K562 (cell line): ENCODE measurements at regions not wholly inside any gene's neighbourhood (a gene's known extent, or its start where the extent isn't known, plus 50 kb on each side); places are given as distances from the start of the nearest gene placed in this dataset.

Source experiments
- ATAC-seq: fragments of 200-7000 bp; cut with Tn5 transposase; 3 replicates; pipeline ENCODE4 v1.9.1; 2020; ENCODE audit warnings: moderate library complexity
- BruUV-seq: library from RNA; stranded (reverse); fragments of 400-500 nt; replicated peaks from 2 replicates; lab custom pipeline; 2021; lab: Mats Ljungman, UMichigan
- CTCF ChIA-PET: fragments of 300-600 bp; formaldehyde crosslinking; extraction: SDS; loops from one replicate; lab custom pipeline; 2021; ENCODE audit warnings: low intra/inter-chr PET ratio; lab: Yijun Ruan, JAX
- POLR2A ChIA-PET: fragments of 300-600, 350-650 bp; sonication (Branson Sonifier 250); formaldehyde crosslinking; extraction: SDS; loops from one replicate; lab custom pipeline; 2021; ENCODE audit warnings: antibody characterized with exemption, inconsistent platforms; lab: Yijun Ruan, JAX
- DNase-seq, 4 experiments: peaks; one replicate each; pipeline versions ENCODE4 v3.0.0 to v3.0.0-alpha.2; 2011 to 2018; ENCODE audit warnings: low spot score in 3 of 4, mixed read lengths in 3 of 4; ENCODE audit errors: extremely low read depth in 1 of 4
- FAIRE-seq: peaks from 2 replicates; lab custom pipeline; 2011; peaks lifted over from hg19 to GRCh38; lab: Jason Lieb, UNC
- H2AFZ ChIP-seq: 2 replicates; pipeline ENCODE4 v1.6.0; 2011; ENCODE audit warnings: low read depth, low read length, control low read depth, inconsistent platforms
- H3K27ac ChIP-seq: fragments of 200-600 bp; 3 replicates; pipeline ENCODE4 v1.8.0; 2011; ENCODE audit warnings: low read depth, mild to moderate bottlenecking, control low read depth, inconsistent platforms, low read length, moderate library complexity, mixed read lengths; ENCODE audit errors: extremely low read depth
- H3K27me3 ChIP-seq, 2 experiments: fragments of 300-600 bp in 1 of 2; 2 replicates in 1 of 2; 3 replicates in 1 of 2; pipeline versions ENCODE4 v1.6.0 to v1.8.0; 2011; ENCODE audit warnings: inconsistent platforms in 2 of 2, low read length in 2 of 2, mild to moderate bottlenecking in 1 of 2, mixed read lengths in 1 of 2, moderate library complexity in 1 of 2; ENCODE audit not compliant: control insufficient read depth in 2 of 2, insufficient read depth in 2 of 2
- H3K36me3 ChIP-seq: fragments of 300-600 bp; 3 replicates; pipeline ENCODE4 v1.8.0; 2011; ENCODE audit warnings: mild to moderate bottlenecking, low read length, inconsistent platforms; ENCODE audit not compliant: control insufficient read depth, insufficient read depth
- H3K4me1 ChIP-seq, 2 experiments: fragments of 200-600 bp in 1 of 2; replicated peaks in 1 of 2; 2 replicates in 1 of 2; 3 replicates in 1 of 2; pipeline versions ENCODE4 v1.5.1 to v1.8.0; 2011; ENCODE audit warnings: inconsistent platforms in 2 of 2, low read length in 2 of 2, mild to moderate bottlenecking in 1 of 2, mixed read lengths in 1 of 2, moderate library complexity in 1 of 2; ENCODE audit not compliant: control insufficient read depth in 2 of 2, insufficient read depth in 2 of 2
- H3K4me2 ChIP-seq: 2 replicates; pipeline ENCODE4 v1.6.1; 2011; ENCODE audit warnings: low read length, control low read depth, inconsistent platforms, mixed read lengths; ENCODE audit not compliant: insufficient read depth
- H3K4me3 ChIP-seq: fragments of 200-600 bp; sonication (generic), shearing (Covaris generic); 2 replicates; pipeline ENCODE4 v1.5.1; 2016; ENCODE audit warnings: control low read depth, inconsistent platforms
- H3K79me2 ChIP-seq: fragments of 200-600 bp; 3 replicates; pipeline ENCODE4 v1.8.0; 2011; ENCODE audit warnings: low read length, inconsistent platforms; ENCODE audit not compliant: control insufficient read depth, insufficient read depth
- H3K9ac ChIP-seq, 2 experiments: 2 replicates each; pipeline versions ENCODE4 v1.6.0 to v1.6.1; 2011; ENCODE audit warnings: low read depth in 2 of 2, low read length in 2 of 2, control low read depth in 1 of 2, inconsistent platforms in 1 of 2, mild to moderate bottlenecking in 1 of 2, mixed read lengths in 1 of 2; ENCODE audit not compliant: insufficient read depth in 1 of 2
- H3K9me1 ChIP-seq: one replicate; pipeline ENCODE4 v1.6.0; 2011; ENCODE audit warnings: inconsistent platforms, mild to moderate bottlenecking, low read length, moderate library complexity; ENCODE audit not compliant: control insufficient read depth, insufficient read depth
- H3K9me3 ChIP-seq: replicated peaks from 2 replicates; pipeline ENCODE4 v1.5.1; 2011; ENCODE audit warnings: low read depth, low read length, inconsistent platforms; ENCODE audit not compliant: control insufficient read depth, insufficient read depth
- H4K20me1 ChIP-seq: replicated peaks from 2 replicates; pipeline ENCODE4 v1.6.1; 2011; ENCODE audit warnings: low read length, inconsistent platforms, mixed read lengths; ENCODE audit not compliant: control insufficient read depth, insufficient read depth
- BMI1 ChIP-seq: fragments of 150-350 bp; IDR thresholded peaks from 2 replicates; pipeline ENCODE4 v1.6.1; 2014; ENCODE audit warnings: low read length
- DEAF1 ChIP-seq: fragments of 450-650 bp; formaldehyde crosslinking; IDR thresholded peaks from 2 replicates; pipeline ENCODE4 v1.4.0; 2020; ENCODE audit warnings: mild to moderate bottlenecking, moderate library complexity
- GTF2A2 ChIP-seq: IDR thresholded peaks from 2 replicates; pipeline ENCODE4 v1.6.1; 2016; ENCODE audit warnings: mild to moderate bottlenecking, missing genetic modification characterization, missing compliant biosample characterization
- RHOXF2B ChIP-seq: fragments of 250-450 bp; sonication (Bioruptor Pico); conservative IDR thresholded peaks from 2 replicates; pipeline ENCODE4 v1.5.1; 2021
- ZFP1 ChIP-seq: fragments of 450-650 bp; formaldehyde crosslinking; IDR thresholded peaks from 2 replicates; pipeline ENCODE4 v1.4.0; 2020; ENCODE audit warnings: mild to moderate bottlenecking, mixed read lengths
- ZNF184 ChIP-seq: sonication (generic); formaldehyde crosslinking; IDR thresholded peaks from 2 replicates; pipeline ENCODE4 v1.5.0; 2020; ENCODE audit warnings: missing genetic modification reagents
- ZNF277 ChIP-seq: fragments of 250-450 bp; sonication (Bioruptor Pico); IDR thresholded peaks from 2 replicates; pipeline ENCODE4 v1.8.0; 2022; ENCODE audit warnings: inconsistent platforms, mild to moderate bottlenecking, moderate library complexity, borderline replicate concordance
- ZNF444 ChIP-seq: fragments of 250-450 bp; sonication (Bioruptor Pico); IDR thresholded peaks from 2 replicates; pipeline ENCODE4 v1.4.0; 2020; ENCODE audit warnings: mild to moderate bottlenecking, moderate library complexity
- WGBS: fragments of 100-300 bp; shearing (Covaris generic); methylation state at CpG from one replicate; pipeline ENCODE4 v1.1.6; 2016; ENCODE audit warnings: low coverage, mixed read lengths; ENCODE audit not compliant: insufficient coverage; ENCODE audit errors: missing lambda C conversion rate; 5-methylcytosine and 5-hydroxymethylcytosine counted together
- in situ Hi-C: fragments of 300-500 bp; cut with MboI; formaldehyde crosslinking; loops from 4 replicates; pipeline ENCODE4 v1.15.0; 2018; ENCODE audit warnings: inconsistent platforms, mixed read lengths
- intact Hi-C: fragments of 100-400 bp; cut with micrococcal nuclease; formaldehyde crosslinking; loops from 2 replicates; pipeline ENCODE4 v1.14.2; 2022

- TF ChIP-seq ZNF277 = no peak
- no peak for TF ChIP-seq GTF2A2 (tag)
- TF ChIP-seq ZFP1 = no peak
- no peak for TF ChIP-seq ZNF444 (CRISPR knock-in tag)
- no peak for TF ChIP-seq ZNF184 (CRISPR knock-in tag)
- TF ChIP-seq DEAF1 = no peak
- no peak for TF ChIP-seq RHOXF2B (CRISPR knock-in tag)
- no peak for TF ChIP-seq BMI1
- Histone ChIP-seq H4K20me1 (no peaks in the 10 kb centered on the region), H3K27ac (no peak overlapping the region), H3K4me3 (no peak overlapping the region), H3K4me1 (no peaks in the 10 kb centered on the region), H3K79me2 (no peaks in the 10 kb centered on the region), H3K9me1 (no peaks in the 10 kb centered on the region), H3K27me3 (peaks cover 0 to 16% of the 10 kb centered on the region in 2 experiments; a peak in 2 of 5 replicates), H3K9me3 (no peaks in the 10 kb centered on the region), H2AFZ (no peak overlapping the region), H3K4me2 (no peak overlapping the region), H3K9ac (no peak overlapping the region), H3K36me3 (no peaks in the 10 kb centered on the region)
- BruUV-seq = no TSS peak
- WGBS = 0% methylated on average over 3 of the region's 3 CpGs
- no peak for FAIRE-seq
- POLR2A ChIA-PET = no interaction called here
- in situ Hi-C loops (no loop called here), intact Hi-C loops (no loop called here)
- ATAC-seq = no peak
- CTCF ChIA-PET = no interaction called here
- no peak for DNase-seq
Observed at GRCh38 chr12:125343649-125344048, 278.4 kb downstream of the AACS start.
